ENCODE measurements at regions not wholly inside any gene's neighbourhood (a gene's known extent, or its start where the extent isn't known, plus 50 kb on each side); places are given as distances from the start of the nearest gene placed in this dataset.

GRCh38 chr18:43661570-43661969 lies 384.3 kb upstream of the SYT4 start:
- Histone ChIP-seq H3K27ac (ENCODE audit: low read length) (no peak overlapping the region), H3K4me1 (ENCODE audit: control insufficient read depth, insufficient read depth, low read length) (no peaks in the 10 kb centered on the region), H3K4me3 (ENCODE audit: low read length) (no peak overlapping the region), H3K36me3 (ENCODE audit: control insufficient read depth, insufficient read depth, low read length) (no peaks in the 10 kb centered on the region), H3K9me3 (replicated peaks; ENCODE audit: control insufficient read depth, low read depth, low read length) (no peaks in the 10 kb centered on the region), H3K27me3 (ENCODE audit: control insufficient read depth, insufficient read depth, low read length) (no peaks in the 10 kb centered on the region)
- DNase-seq, result no peak
- WGBS (ENCODE audit: insufficient coverage), result 36% methylated on average over 1 of the region's 2 CpGs

GRCh38 chr18:43662657-43663056 lies 385.4 kb upstream of the SYT4 start:
- no peaks in the 10 kb centered on the region for H3K9me3 ChIP-seq (replicated peaks; ENCODE audit: control insufficient read depth, low read depth, low read length)
- H3K36me3 ChIP-seq (ENCODE audit: control insufficient read depth, insufficient read depth, low read length), result no peaks in the 10 kb centered on the region
- no peaks in the 10 kb centered on the region for H3K4me1 ChIP-seq (ENCODE audit: control insufficient read depth, insufficient read depth, low read length)
- peak; percentile 59 for DNase-seq
- no peaks in the 10 kb centered on the region for H3K27me3 ChIP-seq (ENCODE audit: control insufficient read depth, insufficient read depth, low read length)
- no CpG with 5 or more reads among the region's 4 CpGs for WGBS (ENCODE audit: insufficient coverage)
- peak overlapping the region; percentile 67 for H3K27ac ChIP-seq (ENCODE audit: low read length)
- no peak overlapping the region for H3K4me3 ChIP-seq (ENCODE audit: low read length)

- Histone ChIP-seq H3K9me3 (replicated peaks; ENCODE audit: control insufficient read depth, low read depth, low read length) (no peaks in the 10 kb centered on the region), H3K36me3 (ENCODE audit: control insufficient read depth, insufficient read depth, low read length) (no peaks in the 10 kb centered on the region), H3K27ac (ENCODE audit: low read length) (no peak overlapping the region), H3K4me3 (ENCODE audit: low read length) (no peak overlapping the region), H3K4me1 (ENCODE audit: control insufficient read depth, insufficient read depth, low read length) (no peaks in the 10 kb centered on the region), H3K27me3 (ENCODE audit: control insufficient read depth, insufficient read depth, low read length) (no peaks in the 10 kb centered on the region)
- WGBS (ENCODE audit: insufficient coverage), result no CpG with 5 or more reads among the region's 1 CpG
- DNase-seq, result no peak
Measured at GRCh38 chr18:43663159-43663558, 385.9 kb upstream of the SYT4 start.

- H3K9me3 ChIP-seq (replicated peaks; ENCODE audit: control insufficient read depth, low read depth, low read length), result no peaks in the 10 kb centered on the region
- H3K4me3 ChIP-seq (ENCODE audit: low read length), result no peak overlapping the region
- 90% methylated on average over 2 of the region's 3 CpGs for WGBS (ENCODE audit: insufficient coverage)
- no peaks in the 10 kb centered on the region for H3K4me1 ChIP-seq (ENCODE audit: control insufficient read depth, insufficient read depth, low read length)
- no peak for DNase-seq
- H3K27me3 ChIP-seq (ENCODE audit: control insufficient read depth, insufficient read depth, low read length), result no peaks in the 10 kb centered on the region
- no peak overlapping the region for H3K27ac ChIP-seq (ENCODE audit: low read length)
- H3K36me3 ChIP-seq (ENCODE audit: control insufficient read depth, insufficient read depth, low read length), result no peaks in the 10 kb centered on the region
Measured at GRCh38 chr18:43664487-43665008, 387.3 kb upstream of the SYT4 start.

- no peak overlapping the region for H3K27ac ChIP-seq (ENCODE audit: low read length)
- no CpG with 5 or more reads among the region's 3 CpGs for WGBS (ENCODE audit: insufficient coverage)
Measured at GRCh38 chr18:43665105-43665788, 388.0 kb upstream of the SYT4 start.

GRCh38 chr18:43668866-43669265 lies 391.6 kb upstream of the SYT4 start:
- Histone ChIP-seq H3K27me3 (ENCODE audit: control insufficient read depth, insufficient read depth, low read length) (no peaks in the 10 kb centered on the region), H3K4me1 (ENCODE audit: control insufficient read depth, insufficient read depth, low read length) (no peaks in the 10 kb centered on the region), H3K9me3 (replicated peaks; ENCODE audit: control insufficient read depth, low read depth, low read length) (no peaks in the 10 kb centered on the region), H3K4me3 (ENCODE audit: low read length) (no peak overlapping the region), H3K36me3 (ENCODE audit: control insufficient read depth, insufficient read depth, low read length) (no peaks in the 10 kb centered on the region), H3K27ac (ENCODE audit: low read length) (no peak overlapping the region)
- DNase-seq, result no peak
- whole genome bisulfite sequencing (ENCODE audit: insufficient coverage), result 95% methylated on average over 4 of the region's 4 CpGs

More at GRCh38 chr18:43665105-43665788, 388.0 kb upstream of the SYT4 start:
- Histone ChIP-seq H3K4me3 (ENCODE audit: low read length) (no peak overlapping the region), H3K36me3 (ENCODE audit: control insufficient read depth, insufficient read depth, low read length) (no peaks in the 10 kb centered on the region), H3K4me1 (ENCODE audit: control insufficient read depth, insufficient read depth, low read length) (no peaks in the 10 kb centered on the region), H3K27me3 (ENCODE audit: control insufficient read depth, insufficient read depth, low read length) (no peaks in the 10 kb centered on the region), H3K9me3 (replicated peaks; ENCODE audit: control insufficient read depth, low read depth, low read length) (no peaks in the 10 kb centered on the region)
- peak; percentile 72 for DNase-seq

GRCh38 chr18:43671431-43671830 lies 394.1 kb upstream of the SYT4 start:
- no CpG with 5 or more reads among the region's 1 CpG for WGBS (ENCODE audit: insufficient coverage)
- no peaks in the 10 kb centered on the region for H3K36me3 ChIP-seq (ENCODE audit: control insufficient read depth, insufficient read depth, low read length)
- no peaks in the 10 kb centered on the region for H3K9me3 ChIP-seq (replicated peaks; ENCODE audit: control insufficient read depth, low read depth, low read length)
- no peak overlapping the region for H3K27ac ChIP-seq (ENCODE audit: low read length)
- no peaks in the 10 kb centered on the region for H3K4me1 ChIP-seq (ENCODE audit: control insufficient read depth, insufficient read depth, low read length)
- no peak overlapping the region for H3K4me3 ChIP-seq (ENCODE audit: low read length)
- no peaks in the 10 kb centered on the region for H3K27me3 ChIP-seq (ENCODE audit: control insufficient read depth, insufficient read depth, low read length)
- peak; percentile 16 for DNase-seq

GRCh38 chr18:43680096-43680495 lies 402.8 kb upstream of the SYT4 start:
- no peak overlapping the region for H3K4me3 ChIP-seq (ENCODE audit: low read length)
- peak; percentile 81 for DNase-seq
- WGBS (ENCODE audit: insufficient coverage), result no CpG with 5 or more reads among the region's 2 CpGs
- H3K9me3 ChIP-seq (replicated peaks; ENCODE audit: control insufficient read depth, low read depth, low read length), result no peaks in the 10 kb centered on the region
- H3K27me3 ChIP-seq (ENCODE audit: control insufficient read depth, insufficient read depth, low read length), result no peaks in the 10 kb centered on the region
- H3K4me1 ChIP-seq (ENCODE audit: control insufficient read depth, insufficient read depth, low read length), result no peaks in the 10 kb centered on the region
- no peaks in the 10 kb centered on the region for H3K36me3 ChIP-seq (ENCODE audit: control insufficient read depth, insufficient read depth, low read length)
- H3K27ac ChIP-seq (ENCODE audit: low read length), result no peak overlapping the region

GRCh38 chr18:43681661-43682060 lies 404.4 kb upstream of the SYT4 start:
- Histone ChIP-seq H3K27ac (ENCODE audit: low read length) (no peak overlapping the region), H3K4me3 (ENCODE audit: low read length) (no peak overlapping the region), H3K36me3 (ENCODE audit: control insufficient read depth, insufficient read depth, low read length) (no peaks in the 10 kb centered on the region), H3K4me1 (ENCODE audit: control insufficient read depth, insufficient read depth, low read length) (no peaks in the 10 kb centered on the region), H3K9me3 (replicated peaks; ENCODE audit: control insufficient read depth, low read depth, low read length) (no peaks in the 10 kb centered on the region), H3K27me3 (ENCODE audit: control insufficient read depth, insufficient read depth, low read length) (no peaks in the 10 kb centered on the region)
- no peak for DNase-seq
- WGBS (ENCODE audit: insufficient coverage), result 100% methylated on average over 1 of the region's 5 CpGs

- Histone ChIP-seq H3K27ac (ENCODE audit: low read length) (no peak overlapping the region), H3K4me3 (ENCODE audit: low read length) (no peak overlapping the region), H3K9me3 (replicated peaks; ENCODE audit: control insufficient read depth, low read depth, low read length) (no peaks in the 10 kb centered on the region), H3K36me3 (ENCODE audit: control insufficient read depth, insufficient read depth, low read length) (no peaks in the 10 kb centered on the region), H3K4me1 (ENCODE audit: control insufficient read depth, insufficient read depth, low read length) (no peaks in the 10 kb centered on the region), H3K27me3 (ENCODE audit: control insufficient read depth, insufficient read depth, low read length) (no peaks in the 10 kb centered on the region)
- 71% methylated on average over 5 of the region's 7 CpGs for WGBS (ENCODE audit: insufficient coverage)
- no peak for DNase-seq
Measured at GRCh38 chr18:43682196-43682595, 404.9 kb upstream of the SYT4 start.

- no CpG with 5 or more reads among the region's 1 CpG for whole genome bisulfite sequencing (ENCODE audit: insufficient coverage)
- no peak for DNase-seq
- H3K27me3 ChIP-seq (ENCODE audit: control insufficient read depth, insufficient read depth, low read length), result no peaks in the 10 kb centered on the region
Measured at GRCh38 chr18:43686709-43687108, 409.4 kb upstream of the SYT4 start.

More at GRCh38 chr18:43686709-43687108, 409.4 kb upstream of the SYT4 start:
- H3K9me3 ChIP-seq (replicated peaks; ENCODE audit: control insufficient read depth, low read depth, low read length), result peaks cover 2% of the 10 kb centered on the region
- no peaks in the 10 kb centered on the region for H3K4me1 ChIP-seq (ENCODE audit: control insufficient read depth, insufficient read depth, low read length)
- H3K4me3 ChIP-seq (ENCODE audit: low read length), result no peak overlapping the region
- H3K36me3 ChIP-seq (ENCODE audit: control insufficient read depth, insufficient read depth, low read length), result no peaks in the 10 kb centered on the region
- H3K27ac ChIP-seq (ENCODE audit: low read length), result no peak overlapping the region

Measured in muscle of leg (tissue), 3 donors.